GM13977 (cell line): ENCODE measurements at regions not wholly inside any gene's neighbourhood (a gene's known extent, or its start where the extent isn't known, plus 50 kb on each side); places are given as distances from the start of the nearest gene placed in this dataset.

Experiments used
- DNase-seq: peaks from one replicate; pipeline ENCODE4 v3.0.0; 2012; ENCODE audit warnings: low spot score
- in situ Hi-C: fragments of 300-500 bp; cut with MboI; formaldehyde crosslinking; loops from one replicate; pipeline ENCODE4 v1.12.0; 2022; ENCODE audit warnings: low sequenced_read_pairs, low pct_unique_long_range_greater_than_20kb, mixed read lengths, inconsistent platforms; ENCODE audit not compliant: unreplicated experiment
- TF ChIP-seq, protein P1 (sequence below): IDR thresholded peaks from 2 replicates; pipeline ENCODE4 v1.5.1; 2012; ENCODE audit warnings: mild to moderate bottlenecking, control low read depth; ENCODE audit not compliant: insufficient read depth; ENCODE audit errors: extremely low read depth, missing control alignments

DNA sequence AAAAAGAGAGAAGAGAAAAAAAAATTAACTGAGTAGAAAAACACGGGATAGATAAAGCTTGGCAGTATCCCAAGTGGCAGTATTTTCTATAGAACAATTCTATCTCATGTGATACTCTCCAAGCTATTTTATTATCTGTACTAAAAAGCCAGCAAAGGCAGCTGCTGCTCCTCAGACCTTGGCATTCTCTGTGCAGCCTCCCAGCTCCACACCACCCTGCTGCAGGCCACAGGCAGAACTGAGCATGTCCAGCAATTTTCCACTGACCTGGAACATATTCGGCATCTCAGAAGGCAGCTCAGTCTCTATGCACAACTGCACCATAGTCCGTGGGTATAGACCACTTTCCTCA is 1161.4 kb downstream of the IGSF11 start:
- in situ Hi-C loops = no loop called here
- TF ChIP-seq, protein P1, sequence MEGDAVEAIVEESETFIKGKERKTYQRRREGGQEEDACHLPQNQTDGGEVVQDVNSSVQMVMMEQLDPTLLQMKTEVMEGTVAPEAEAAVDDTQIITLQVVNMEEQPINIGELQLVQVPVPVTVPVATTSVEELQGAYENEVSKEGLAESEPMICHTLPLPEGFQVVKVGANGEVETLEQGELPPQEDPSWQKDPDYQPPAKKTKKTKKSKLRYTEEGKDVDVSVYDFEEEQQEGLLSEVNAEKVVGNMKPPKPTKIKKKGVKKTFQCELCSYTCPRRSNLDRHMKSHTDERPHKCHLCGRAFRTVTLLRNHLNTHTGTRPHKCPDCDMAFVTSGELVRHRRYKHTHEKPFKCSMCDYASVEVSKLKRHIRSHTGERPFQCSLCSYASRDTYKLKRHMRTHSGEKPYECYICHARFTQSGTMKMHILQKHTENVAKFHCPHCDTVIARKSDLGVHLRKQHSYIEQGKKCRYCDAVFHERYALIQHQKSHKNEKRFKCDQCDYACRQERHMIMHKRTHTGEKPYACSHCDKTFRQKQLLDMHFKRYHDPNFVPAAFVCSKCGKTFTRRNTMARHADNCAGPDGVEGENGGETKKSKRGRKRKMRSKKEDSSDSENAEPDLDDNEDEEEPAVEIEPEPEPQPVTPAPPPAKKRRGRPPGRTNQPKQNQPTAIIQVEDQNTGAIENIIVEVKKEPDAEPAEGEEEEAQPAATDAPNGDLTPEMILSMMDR = no peak

DNA sequence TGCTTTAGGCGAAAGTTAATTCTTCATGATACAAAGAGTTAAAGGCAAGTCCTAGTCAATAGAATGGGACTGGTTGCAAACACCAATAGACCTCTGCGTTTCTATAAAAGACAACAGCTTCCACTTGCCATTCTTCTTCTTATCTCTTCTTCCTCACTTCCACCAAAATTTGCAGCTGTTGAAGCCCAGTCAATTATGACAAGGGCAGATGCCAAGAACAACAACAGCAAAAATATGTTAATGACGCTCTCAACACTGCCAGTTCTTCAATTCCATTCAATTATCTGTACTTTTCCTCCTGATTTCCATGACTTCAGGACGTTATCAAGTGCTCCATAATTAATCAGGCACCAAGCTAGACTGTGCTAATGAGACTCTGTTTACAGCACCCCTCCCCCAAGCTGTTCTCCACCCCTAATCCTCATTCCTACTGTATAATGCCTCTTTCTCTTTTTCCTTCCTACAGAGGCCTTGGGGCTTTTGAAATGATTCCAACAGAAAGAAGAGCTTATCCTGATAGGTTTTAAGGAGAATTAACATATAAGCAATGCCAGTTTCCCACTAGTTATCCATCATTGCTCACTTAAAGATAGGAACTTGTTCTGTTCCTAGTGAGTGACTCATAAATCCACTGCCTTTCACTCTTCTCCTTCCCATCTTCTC is 1160.5 kb downstream of the IGSF11 start:
- in situ Hi-C loops = no loop called here
- TF ChIP-seq, protein P1 = no peak
- no peak for DNase-seq

More for the DNA sequence above, 1161.4 kb downstream of the IGSF11 start:
- no peak for DNase-seq

DNA sequence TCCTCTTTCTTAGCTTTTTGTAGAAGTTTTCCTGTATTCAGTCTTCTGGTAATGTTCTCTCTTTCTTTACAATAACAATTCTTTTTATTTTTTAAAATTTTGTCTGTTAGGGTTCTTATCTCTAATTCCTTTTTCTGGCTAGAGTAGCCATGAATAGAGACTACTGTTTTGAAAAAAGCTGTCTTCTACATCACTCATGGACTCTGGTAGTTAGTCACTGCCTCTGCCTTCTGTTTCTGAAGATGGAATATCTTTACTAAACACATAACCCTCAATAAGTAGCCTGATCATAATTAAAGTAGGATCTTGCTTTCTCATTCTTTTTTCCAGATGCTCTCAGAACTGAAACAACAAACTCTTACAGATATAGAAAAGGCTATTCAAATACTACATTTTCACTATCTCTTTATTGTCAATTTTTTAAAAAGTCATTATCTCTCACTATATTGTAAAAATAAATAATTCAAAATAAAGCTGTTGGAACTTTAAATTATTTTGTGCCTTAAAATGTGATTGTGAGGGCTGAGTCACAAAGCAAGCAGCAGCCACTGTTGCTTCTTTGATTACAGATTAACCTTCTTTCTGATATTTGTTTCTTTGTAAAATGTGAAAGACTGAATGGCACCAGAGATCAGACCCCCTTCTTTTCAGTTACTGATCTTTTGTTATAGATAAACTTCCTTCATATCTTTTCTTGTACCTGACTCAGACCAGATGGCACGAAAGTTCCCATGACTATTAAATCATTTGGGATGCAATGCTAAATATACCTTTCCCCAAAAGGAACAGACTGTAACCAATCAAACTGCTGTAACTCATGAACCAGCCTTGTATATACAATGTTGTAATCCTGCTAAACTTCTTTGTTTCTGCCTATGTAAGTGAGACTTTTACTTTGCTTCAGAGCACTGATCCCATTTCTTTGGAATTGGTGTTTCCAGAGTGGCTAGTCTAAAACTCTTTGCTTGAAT is 1159.5 kb downstream of the IGSF11 start:
- no peak for DNase-seq
- TF ChIP-seq, protein P1 = no peak
- in situ Hi-C loops = no loop called here

DNA sequence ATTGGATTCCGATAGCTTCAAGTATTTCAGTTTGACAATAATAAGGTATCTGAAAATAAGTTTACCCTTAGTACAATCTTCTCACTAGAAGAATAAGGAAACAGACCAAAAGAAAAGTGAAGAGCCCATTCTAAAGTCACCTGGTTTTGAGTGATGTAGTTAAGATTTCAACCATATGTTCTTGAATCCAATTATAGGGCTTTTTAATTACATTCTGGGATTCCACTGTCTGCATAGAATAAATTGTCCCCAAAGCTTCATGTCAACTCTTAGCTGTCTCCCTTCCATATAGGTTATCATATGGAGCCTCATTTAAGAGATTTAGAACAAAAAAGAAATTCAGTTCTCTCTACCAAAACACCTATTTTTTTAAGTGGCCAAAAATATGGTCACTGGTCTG is 1158.8 kb downstream of the IGSF11 start:
- no peak for DNase-seq
- TF ChIP-seq, protein P1 = no peak

DNA sequence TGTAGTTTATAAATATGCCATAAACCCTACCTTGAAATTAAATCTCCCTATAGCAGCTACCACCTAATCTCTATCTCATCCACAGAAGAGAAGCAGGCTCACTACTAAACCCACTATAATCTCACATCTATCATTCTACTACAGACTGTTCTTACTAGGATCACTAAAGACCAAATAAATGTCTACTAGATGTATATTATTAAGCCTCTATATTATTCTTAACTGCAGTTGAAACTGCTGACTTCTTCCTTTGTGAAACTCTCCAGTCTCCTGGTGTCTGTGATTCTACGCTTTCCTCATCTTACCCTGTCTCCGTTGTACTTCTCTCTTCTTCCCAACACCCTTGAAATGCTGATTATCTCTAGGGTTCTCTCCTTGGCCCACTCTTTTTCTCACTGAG is 1154.0 kb downstream of the IGSF11 start:
- TF ChIP-seq, protein P1 = no peak
- in situ Hi-C loops = no loop called here
- no peak for DNase-seq

More for the DNA sequence above, 1158.8 kb downstream of the IGSF11 start:
- in situ Hi-C loops = no loop called here

DNA sequence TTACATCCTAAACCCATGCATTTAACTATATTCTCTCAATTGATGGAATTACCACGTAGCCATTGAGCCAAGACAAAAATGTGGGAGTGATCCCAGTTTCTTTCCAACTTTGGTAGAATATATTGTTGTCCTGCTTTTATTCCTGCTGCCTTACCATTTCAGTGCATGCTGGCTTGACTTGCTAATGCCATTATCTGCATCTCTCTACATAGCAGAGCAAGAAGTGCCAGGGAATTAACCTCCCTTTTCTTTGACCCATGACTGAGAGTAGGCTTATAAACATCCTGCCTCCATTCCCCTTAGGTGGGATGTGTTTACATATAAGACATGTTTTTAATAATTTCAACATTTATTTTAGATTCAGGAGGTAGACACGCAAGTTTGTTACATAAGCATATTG is 1153.4 kb downstream of the IGSF11 start:
- no peak for DNase-seq
- TF ChIP-seq, protein P1 = no peak
- in situ Hi-C loops = no loop called here
